ENCODE measurements at regions not wholly inside any gene's neighbourhood (a gene's known extent, or its start where the extent isn't known, plus 50 kb on each side); places are given as distances from the start of the nearest gene placed in this dataset.

- CTCF ChIA-PET, result no interaction called here
Observed at GRCh38 chr9:84123648-84124406, 143.2 kb downstream of the RMI1 start.

More at GRCh38 chr9:84123648-84124406, 143.2 kb downstream of the RMI1 start:
- Histone ChIP-seq H3K27ac (ENCODE audit: insufficient read depth, low read depth, low read length) (no peak overlapping the region), H3K4me1 (ENCODE audit: control insufficient read depth, extremely low read depth, insufficient read depth, low read length) (no peaks in the 10 kb centered on the region), H3K9me3 (replicated peaks; ENCODE audit: control insufficient read depth, insufficient read depth, low read length) (no peaks in the 10 kb centered on the region), H3K4me2 (ENCODE audit: insufficient read depth, low read length) (no peak overlapping the region), H4K20me1 (replicated peaks; ENCODE audit: control insufficient read depth, extremely low read depth, insufficient read depth, low read length) (no peaks in the 10 kb centered on the region), H3K79me2 (ENCODE audit: control insufficient read depth, insufficient read depth, low read length) (no peaks in the 10 kb centered on the region), H3K9me1 (replicated peaks; ENCODE audit: control insufficient read depth, extremely low read depth, insufficient read depth, low read length) (no peaks in the 10 kb centered on the region), H2AFZ (ENCODE audit: low read depth, low read length) (no peak overlapping the region), H3K36me3 (ENCODE audit: control insufficient read depth in 2 of 2, extremely low read depth in 1 of 2, insufficient read depth in 2 of 2, low read length in 2 of 2) (no peaks in the 10 kb centered on the region), H3K9ac (replicated peaks; ENCODE audit: extremely low read depth, insufficient read depth, low read length) (no peak overlapping the region), H3K27me3 (ENCODE audit: control insufficient read depth in 2 of 2, insufficient read depth in 2 of 2, low read length in 2 of 2) (no peaks in the 10 kb centered on the region), H3K4me3 (replicated peaks in 1 of 3; ENCODE audit: insufficient read depth in 1 of 3, low read depth in 1 of 3, low read length in 3 of 3) (no peak overlapping the region)
- dilution Hi-C loops (cut with MboI; ENCODE audit: extremely low pct_ligation_motif_present, low sequenced_read_pairs) (no loop called here), intact Hi-C loops (cut with micrococcal nuclease) (no loop called here)
- no peak for TF ChIP-seq FOS (IDR thresholded peaks at IDR 0.05; ENCODE audit: borderline replicate concordance, insufficient read depth, low read length)
- TF ChIP-seq, protein P1, sequence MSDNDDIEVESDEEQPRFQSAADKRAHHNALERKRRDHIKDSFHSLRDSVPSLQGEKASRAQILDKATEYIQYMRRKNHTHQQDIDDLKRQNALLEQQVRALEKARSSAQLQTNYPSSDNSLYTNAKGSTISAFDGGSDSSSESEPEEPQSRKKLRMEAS (IDR thresholded peaks at IDR 0.05; ENCODE audit: insufficient read depth, insufficient read length), result no peak
- TF ChIP-seq MYC (IDR thresholded peaks at IDR 0.05; ENCODE audit: low read depth, low read length), result no peak
- no peak for TF ChIP-seq POLR2A (IDR thresholded peaks at IDR 0.05; ENCODE audit: low read depth, low read length)
- no peak for TF ChIP-seq POLR2AphosphoS5 (IDR thresholded peaks at IDR 0.05; ENCODE audit: insufficient read depth, low read depth, low read length)
- TF ChIP-seq CTCF (IDR thresholded peaks at IDR 0.05; ENCODE audit: extremely low read depth in 1 of 2, insufficient read depth in 1 of 2, low read depth in 1 of 2, low read length in 2 of 2), result no peak
- DNase-seq (ENCODE audit: low read depth, low spot score), result no peak
- POLR2A ChIA-PET, result interaction anchor here (0.6 kb wide), 1 partner anchor 75 kb away, joined by 6 read pairs; no protein-coding TSS in a partner anchor
- FAIRE-seq, result no peak
- no TSS peak for BruUV-seq (replicated peaks)

Data from endothelial cell of umbilical vein (primary cell).